HepG2 (cell line): ENCODE measurements at regions not wholly inside any gene's neighbourhood (a gene's known extent, or its start where the extent isn't known, plus 50 kb on each side); places are given as distances from the start of the nearest gene placed in this dataset.

ENCODE experiments used
- ATAC-seq: fragments of 200-7000 bp; cut with Tn5 transposase; 3 replicates; pipeline ENCODE4 v1.9.1; 2020; ENCODE audit warnings: mild to moderate bottlenecking, moderate library complexity
- BruUV-seq: library from RNA; stranded (reverse); fragments of 400-500 nt; replicated peaks from 2 replicates; lab custom pipeline; 2021; lab: Mats Ljungman, UMichigan
- CTCF ChIA-PET: fragments of 300-600 bp; formaldehyde crosslinking; extraction: SDS; loops from one replicate; lab custom pipeline; 2021; ENCODE audit warnings: low total read pairs, inconsistent platforms, low intra/inter-chr PET ratio; lab: Yijun Ruan, JAX
- POLR2A ChIA-PET: fragments of 350-600 bp; sonication (Branson Sonifier 250); formaldehyde crosslinking; loops from one replicate; lab custom pipeline; 2020; ENCODE audit warnings: antibody characterized with exemption, inconsistent platforms; lab: Yijun Ruan, JAX
- DNase-seq: peaks from one replicate; pipeline ENCODE4 v3.0.0-alpha.2; 2015; ENCODE audit warnings: low spot score
- FAIRE-seq: peaks from 3 replicates; lab custom pipeline; 2011; peaks lifted over from hg19 to GRCh38; lab: Jason Lieb, UNC
- H2AFZ ChIP-seq: one replicate; pipeline ENCODE4 v1.6.1; 2011; ENCODE audit warnings: low read length, inconsistent platforms
- H3K27ac ChIP-seq: fragments of 300-600 bp; 3 replicates; pipeline ENCODE4 v1.8.0; 2011; ENCODE audit warnings: mixed run types, mild to moderate bottlenecking, mixed read lengths, low read length, inconsistent platforms; ENCODE audit not compliant: insufficient read depth; ENCODE audit errors: extremely low read length
- H3K27me3 ChIP-seq, 2 experiments: fragments of 200-600 bp in 1 of 2; 2 replicates in 1 of 2; 3 replicates in 1 of 2; pipeline versions ENCODE4 v1.6.0 to v1.8.0; 2011; ENCODE audit warnings: low read length in 2 of 2, mild to moderate bottlenecking in 2 of 2, moderate library complexity in 2 of 2, inconsistent platforms in 1 of 2; ENCODE audit not compliant: insufficient read depth in 2 of 2, control insufficient read depth in 1 of 2
- H3K36me3 ChIP-seq, 2 experiments: fragments of 200-600 bp in 1 of 2; replicated peaks in 1 of 2; 2 replicates in 1 of 2; 3 replicates in 1 of 2; pipeline versions ENCODE4 v1.5.1 to v1.8.0; 2011; ENCODE audit warnings: low read length in 2 of 2, inconsistent platforms in 1 of 2; ENCODE audit not compliant: insufficient read depth in 2 of 2, control insufficient read depth in 1 of 2
- H3K4me1 ChIP-seq: 2 replicates; pipeline ENCODE4 v1.5.1; 2012; ENCODE audit warnings: low read length, inconsistent platforms; ENCODE audit not compliant: insufficient read depth
- H3K4me2 ChIP-seq: 2 replicates; pipeline ENCODE4 v1.6.0; 2011; ENCODE audit warnings: low read depth, low read length, inconsistent platforms
- H3K4me3 ChIP-seq, 3 experiments: fragments of 200-600 bp in 1 of 3; sonication (generic), shearing (Covaris generic) in 1 of 3; replicated peaks in 1 of 3; 2 replicates each; pipeline ENCODE4 v1.5.1; 2011 to 2016; ENCODE audit warnings: low read length in 3 of 3, inconsistent platforms in 2 of 3, low read depth in 2 of 3, mild to moderate bottlenecking in 2 of 3, control low read depth in 1 of 3, mixed read lengths in 1 of 3; ENCODE audit not compliant: insufficient read depth in 1 of 3
- H3K79me2 ChIP-seq: one replicate; pipeline ENCODE4 v1.6.1; 2011; ENCODE audit warnings: low read length, inconsistent platforms; ENCODE audit not compliant: insufficient read depth
- H3K9ac ChIP-seq: 2 replicates; pipeline ENCODE4 v1.6.0; 2011; ENCODE audit warnings: mild to moderate bottlenecking, low read depth, low read length, inconsistent platforms; ENCODE audit not compliant: insufficient read depth
- H3K9me3 ChIP-seq: 2 replicates; pipeline ENCODE4 v1.5.1; 2012; ENCODE audit warnings: mild to moderate bottlenecking, low read length
- H4K20me1 ChIP-seq: 2 replicates; pipeline ENCODE4 v1.6.0; 2011; ENCODE audit warnings: inconsistent platforms, mild to moderate bottlenecking, low read length, moderate library complexity; ENCODE audit not compliant: insufficient read depth
- HNRNPLL ChIP-seq: fragments of 200-400 bp; formaldehyde crosslinking; IDR thresholded peaks from 2 replicates; pipeline ENCODE4 v1.6.1; 2017; ENCODE audit warnings: mild to moderate bottlenecking, low read depth, low read length; ENCODE audit not compliant: poor library complexity, severe bottlenecking
- NR2F2 ChIP-seq: IDR thresholded peaks from 2 replicates; pipeline ENCODE4 v1.6.1; 2012; ENCODE audit warnings: low read depth, inconsistent platforms, borderline replicate concordance
- ZEB1 ChIP-seq: IDR thresholded peaks from 2 replicates; pipeline ENCODE4 v1.6.1; 2012; ENCODE audit warnings: mild to moderate bottlenecking, low read depth, inconsistent platforms; ENCODE audit not compliant: insufficient replicate concordance
- ZNF382 ChIP-seq: sonication (generic); formaldehyde crosslinking; IDR thresholded peaks from 2 replicates; pipeline ENCODE4 v1.5.0; 2020; ENCODE audit warnings: missing genetic modification reagents, mild to moderate bottlenecking, borderline replicate concordance
- ZNF619 ChIP-seq: sonication (generic); formaldehyde crosslinking; IDR thresholded peaks from 2 replicates; pipeline ENCODE4 v1.4.0; 2020; ENCODE audit warnings: mild to moderate bottlenecking, missing genetic modification reagents
- WGBS: methylation state at CpG from one replicate; pipeline ENCODE4 v1.1.6; 2017; ENCODE audit warnings: low lambda C conversion rate; 5-methylcytosine and 5-hydroxymethylcytosine counted together
- in situ Hi-C: cut with HindIII; loops from 2 replicates; pipeline ENCODE4 v1.10.0; 2017; ENCODE audit warnings: low pct_unique_long_range_greater_than_20kb; ENCODE audit not compliant: extremely low pct_ligation_motif_present
- intact Hi-C: fragments of 100-400 bp; cut with micrococcal nuclease; formaldehyde crosslinking; loops from one replicate; pipeline ENCODE4 v1.10.0; 2022; ENCODE audit not compliant: unreplicated experiment
- TF ChIP-seq, protein P1 (sequence below): sonication (generic); formaldehyde crosslinking; IDR thresholded peaks from 2 replicates; pipeline ENCODE4 v1.4.0; 2020; ENCODE audit warnings: mild to moderate bottlenecking, missing genetic modification reagents
- TF ChIP-seq, protein P2 (sequence below): sonication (generic); formaldehyde crosslinking; IDR thresholded peaks from 2 replicates; pipeline ENCODE4 v1.9.0; 2021; ENCODE audit warnings: mild to moderate bottlenecking, missing genetic modification reagents

DNA sequence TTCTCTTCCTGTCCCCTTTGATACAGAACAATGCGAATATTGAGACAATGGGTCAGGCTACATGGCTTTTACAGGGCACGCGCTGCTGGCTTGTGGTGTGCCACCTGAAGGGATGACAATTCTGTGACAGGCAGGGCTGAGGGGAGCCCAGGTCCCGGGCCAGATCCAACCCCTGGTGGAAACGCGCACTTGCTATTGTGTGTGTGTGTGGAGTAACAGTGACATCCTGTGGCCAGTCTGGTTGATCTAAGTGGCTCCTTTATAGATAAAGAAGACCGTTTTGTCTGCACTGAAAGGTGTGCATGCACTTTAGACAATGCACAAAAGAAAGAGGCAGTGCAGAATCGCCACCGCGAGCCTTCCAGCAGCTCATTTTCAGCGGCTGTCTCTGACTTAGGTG is 273.6 kb downstream of the HRH4 start (continued):
- no peak for TF ChIP-seq ZNF382 (CRISPR knock-in tag)
- TF ChIP-seq, protein P1, sequence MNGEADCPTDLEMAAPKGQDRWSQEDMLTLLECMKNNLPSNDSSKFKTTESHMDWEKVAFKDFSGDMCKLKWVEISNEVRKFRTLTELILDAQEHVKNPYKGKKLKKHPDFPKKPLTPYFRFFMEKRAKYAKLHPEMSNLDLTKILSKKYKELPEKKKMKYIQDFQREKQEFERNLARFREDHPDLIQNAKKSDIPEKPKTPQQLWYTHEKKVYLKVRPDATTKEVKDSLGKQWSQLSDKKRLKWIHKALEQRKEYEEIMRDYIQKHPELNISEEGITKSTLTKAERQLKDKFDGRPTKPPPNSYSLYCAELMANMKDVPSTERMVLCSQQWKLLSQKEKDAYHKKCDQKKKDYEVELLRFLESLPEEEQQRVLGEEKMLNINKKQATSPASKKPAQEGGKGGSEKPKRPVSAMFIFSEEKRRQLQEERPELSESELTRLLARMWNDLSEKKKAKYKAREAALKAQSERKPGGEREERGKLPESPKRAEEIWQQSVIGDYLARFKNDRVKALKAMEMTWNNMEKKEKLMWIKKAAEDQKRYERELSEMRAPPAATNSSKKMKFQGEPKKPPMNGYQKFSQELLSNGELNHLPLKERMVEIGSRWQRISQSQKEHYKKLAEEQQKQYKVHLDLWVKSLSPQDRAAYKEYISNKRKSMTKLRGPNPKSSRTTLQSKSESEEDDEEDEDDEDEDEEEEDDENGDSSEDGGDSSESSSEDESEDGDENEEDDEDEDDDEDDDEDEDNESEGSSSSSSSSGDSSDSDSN (CRISPR knock-in tag), result no peak

DNA sequence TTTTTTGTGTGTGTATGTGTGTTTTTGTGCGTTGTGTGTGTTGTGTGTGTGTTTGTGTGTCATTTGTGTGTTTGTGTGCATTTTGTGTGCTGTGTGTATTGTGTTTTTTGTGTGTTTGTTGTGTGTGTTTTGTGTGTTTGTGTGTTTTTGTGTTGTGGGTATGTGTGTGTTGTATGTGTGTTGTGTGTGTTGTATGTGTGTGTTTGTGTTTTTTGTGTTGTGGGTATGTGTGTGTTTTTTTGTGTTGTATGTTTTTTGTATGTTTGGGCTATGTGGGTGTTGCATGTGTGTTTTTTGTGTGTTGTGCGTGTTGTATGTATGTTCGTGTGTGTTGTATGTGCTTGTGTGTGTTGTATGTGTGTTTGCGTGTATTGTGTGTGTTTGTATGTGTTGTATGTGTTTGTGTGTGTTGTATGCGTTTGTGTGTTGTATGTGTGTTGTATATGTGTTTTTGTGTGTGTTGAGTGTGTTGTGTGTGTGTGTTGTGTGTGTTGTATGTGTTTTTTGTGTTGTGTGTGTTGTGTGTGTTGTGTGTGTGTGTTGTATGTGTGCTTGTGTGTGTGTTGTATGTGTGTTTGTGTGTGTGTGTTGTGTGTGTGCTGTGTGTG is 275.3 kb downstream of the HRH4 start:
- in situ Hi-C loops (loop anchor here (25.0 kb wide), 2 partner anchors 248 to 373 kb away; no protein-coding TSS in a partner anchor), intact Hi-C loops (loop anchor here (2.0 kb wide), 1 partner anchor 135 kb away; no protein-coding TSS in a partner anchor)
- Histone ChIP-seq H2AFZ (no peak overlapping the region), H3K4me1 (no peaks in the 10 kb centered on the region), H3K27ac (no peak overlapping the region), H3K4me3 (no peak overlapping the region), H3K9me3 (no peaks in the 10 kb centered on the region), H3K36me3 (no peaks in the 10 kb centered on the region), H4K20me1 (no peaks in the 10 kb centered on the region), H3K79me2 (no peaks in the 10 kb centered on the region), H3K4me2 (no peak overlapping the region), H3K9ac (no peak overlapping the region), H3K27me3 (no peaks in the 10 kb centered on the region; a peak in 2 of 5 replicates)
- no peak for ATAC-seq
- BruUV-seq, result no TSS peak
- POLR2A ChIA-PET, result no interaction called here
- CTCF ChIA-PET, result no interaction called here
- TF ChIP-seq HNRNPLL (no peak), NR2F2 (no peak), ZNF619 (CRISPR knock-in tag) (no peak), ZEB1 (no peak)
- TF ChIP-seq, protein P2, sequence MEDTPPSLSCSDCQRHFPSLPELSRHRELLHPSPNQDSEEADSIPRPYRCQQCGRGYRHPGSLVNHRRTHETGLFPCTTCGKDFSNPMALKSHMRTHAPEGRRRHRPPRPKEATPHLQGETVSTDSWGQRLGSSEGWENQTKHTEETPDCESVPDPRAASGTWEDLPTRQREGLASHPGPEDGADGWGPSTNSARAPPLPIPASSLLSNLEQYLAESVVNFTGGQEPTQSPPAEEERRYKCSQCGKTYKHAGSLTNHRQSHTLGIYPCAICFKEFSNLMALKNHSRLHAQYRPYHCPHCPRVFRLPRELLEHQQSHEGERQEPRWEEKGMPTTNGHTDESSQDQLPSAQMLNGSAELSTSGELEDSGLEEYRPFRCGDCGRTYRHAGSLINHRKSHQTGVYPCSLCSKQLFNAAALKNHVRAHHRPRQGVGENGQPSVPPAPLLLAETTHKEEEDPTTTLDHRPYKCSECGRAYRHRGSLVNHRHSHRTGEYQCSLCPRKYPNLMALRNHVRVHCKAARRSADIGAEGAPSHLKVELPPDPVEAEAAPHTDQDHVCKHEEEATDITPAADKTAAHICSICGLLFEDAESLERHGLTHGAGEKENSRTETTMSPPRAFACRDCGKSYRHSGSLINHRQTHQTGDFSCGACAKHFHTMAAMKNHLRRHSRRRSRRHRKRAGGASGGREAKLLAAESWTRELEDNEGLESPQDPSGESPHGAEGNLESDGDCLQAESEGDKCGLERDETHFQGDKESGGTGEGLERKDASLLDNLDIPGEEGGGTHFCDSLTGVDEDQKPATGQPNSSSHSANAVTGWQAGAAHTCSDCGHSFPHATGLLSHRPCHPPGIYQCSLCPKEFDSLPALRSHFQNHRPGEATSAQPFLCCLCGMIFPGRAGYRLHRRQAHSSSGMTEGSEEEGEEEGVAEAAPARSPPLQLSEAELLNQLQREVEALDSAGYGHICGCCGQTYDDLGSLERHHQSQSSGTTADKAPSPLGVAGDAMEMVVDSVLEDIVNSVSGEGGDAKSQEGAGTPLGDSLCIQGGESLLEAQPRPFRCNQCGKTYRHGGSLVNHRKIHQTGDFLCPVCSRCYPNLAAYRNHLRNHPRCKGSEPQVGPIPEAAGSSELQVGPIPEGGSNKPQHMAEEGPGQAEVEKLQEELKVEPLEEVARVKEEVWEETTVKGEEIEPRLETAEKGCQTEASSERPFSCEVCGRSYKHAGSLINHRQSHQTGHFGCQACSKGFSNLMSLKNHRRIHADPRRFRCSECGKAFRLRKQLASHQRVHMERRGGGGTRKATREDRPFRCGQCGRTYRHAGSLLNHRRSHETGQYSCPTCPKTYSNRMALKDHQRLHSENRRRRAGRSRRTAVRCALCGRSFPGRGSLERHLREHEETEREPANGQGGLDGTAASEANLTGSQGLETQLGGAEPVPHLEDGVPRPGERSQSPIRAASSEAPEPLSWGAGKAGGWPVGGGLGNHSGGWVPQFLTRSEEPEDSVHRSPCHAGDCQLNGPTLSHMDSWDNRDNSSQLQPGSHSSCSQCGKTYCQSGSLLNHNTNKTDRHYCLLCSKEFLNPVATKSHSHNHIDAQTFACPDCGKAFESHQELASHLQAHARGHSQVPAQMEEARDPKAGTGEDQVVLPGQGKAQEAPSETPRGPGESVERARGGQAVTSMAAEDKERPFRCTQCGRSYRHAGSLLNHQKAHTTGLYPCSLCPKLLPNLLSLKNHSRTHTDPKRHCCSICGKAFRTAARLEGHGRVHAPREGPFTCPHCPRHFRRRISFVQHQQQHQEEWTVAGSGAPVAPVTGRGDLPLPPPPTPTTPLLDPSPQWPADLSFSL (CRISPR knock-in tag), result peak; percentile 73; the same call in 1 of the 2 replicates
- 2% methylated on average over 5 of the region's 5 CpGs for WGBS
- no peak for DNase-seq
- FAIRE-seq, result peak; percentile 63
